ENCODE measurements at regions not wholly inside any gene's neighbourhood (a gene's known extent, or its start where the extent isn't known, plus 50 kb on each side); places are given as distances from the start of the nearest gene placed in this dataset.

- FAIRE-seq, result no peak
- DNase-seq (ENCODE audit: insufficient read length, low spot score), result no peak
- TF ChIP-seq CTCF (IDR thresholded peaks at IDR 0.05; ENCODE audit: insufficient read depth, missing control alignments), result no peak
Observed at GRCh38 chr19:31840371-31840770, 491.1 kb upstream of the TSHZ3 start.

- FAIRE-seq, result no peak
Observed at GRCh38 chr19:31841755-31842154, 492.5 kb upstream of the TSHZ3 start.

GRCh38 chr19:31863122-31863521 is 482.3 kb upstream of the ZNF507 start:
- TF ChIP-seq CTCF (IDR thresholded peaks at IDR 0.05; ENCODE audit: insufficient read depth, missing control alignments), result no peak
- no peak for DNase-seq (ENCODE audit: insufficient read length, low spot score)
- FAIRE-seq, result no peak

More at GRCh38 chr19:31841755-31842154, 492.5 kb upstream of the TSHZ3 start:
- TF ChIP-seq CTCF (IDR thresholded peaks at IDR 0.05; ENCODE audit: insufficient read depth, missing control alignments), result no peak
- no peak for DNase-seq (ENCODE audit: insufficient read length, low spot score)

GRCh38 chr19:31874313-31874712 is 471.1 kb upstream of the ZNF507 start:
- no peak for TF ChIP-seq CTCF (IDR thresholded peaks at IDR 0.05; ENCODE audit: insufficient read depth, missing control alignments)
- no peak for FAIRE-seq

GRCh38 chr19:31875591-31875990 is 469.8 kb upstream of the ZNF507 start:
- FAIRE-seq, result no peak
- TF ChIP-seq CTCF (IDR thresholded peaks at IDR 0.05; ENCODE audit: insufficient read depth, missing control alignments), result no peak

More at GRCh38 chr19:31874313-31874712, 471.1 kb upstream of the ZNF507 start:
- no peak for DNase-seq (ENCODE audit: insufficient read length, low spot score)

GRCh38 chr19:31880283-31880682 is 465.1 kb upstream of the ZNF507 start:
- FAIRE-seq (no peak), DNase-seq (ENCODE audit: insufficient read length, low spot score) (no peak)
- TF ChIP-seq CTCF (IDR thresholded peaks at IDR 0.05; ENCODE audit: insufficient read depth, missing control alignments), result no peak

More at GRCh38 chr19:31875591-31875990, 469.8 kb upstream of the ZNF507 start:
- no peak for DNase-seq (ENCODE audit: insufficient read length, low spot score)

GRCh38 chr19:31881988-31882387 is 463.4 kb upstream of the ZNF507 start:
- no peak for TF ChIP-seq CTCF (IDR thresholded peaks at IDR 0.05; ENCODE audit: insufficient read depth, missing control alignments)
- FAIRE-seq (no peak), DNase-seq (ENCODE audit: insufficient read length, low spot score) (no peak)
